K562 (cell line): ENCODE measurements at regions not wholly inside any gene's neighbourhood (a gene's known extent, or its start where the extent isn't known, plus 50 kb on each side); places are given as distances from the start of the nearest gene placed in this dataset.

Experiments
- CEBPZ ChIP-seq: fragments of 150-350 bp; IDR thresholded peaks from 2 replicates; pipeline ENCODE4 v1.6.1; 2014; ENCODE audit warnings: low read depth, mild to moderate bottlenecking, low read length, borderline replicate concordance
- FOSL1 ChIP-seq: fragments of 200-800 bp; sonication (Bioruptor generic); conservative IDR thresholded peaks from 2 replicates; pipeline ENCODE4 v1.6.1; 2016; ENCODE audit warnings: missing genetic modification characterization, missing compliant biosample characterization
- RBM14 ChIP-seq: fragments of 200-400 bp; formaldehyde crosslinking; IDR thresholded peaks from 2 replicates; pipeline ENCODE4 v1.6.1; 2018; ENCODE audit warnings: low read depth, mild to moderate bottlenecking, low read length, moderate library complexity, borderline replicate concordance; ENCODE audit not compliant: insufficient read depth
- ZBTB40 ChIP-seq, 2 experiments: fragments of 450-650 bp in 1 of 2; sonication (generic) in 1 of 2; formaldehyde crosslinking in 1 of 2; IDR thresholded peaks; 2 replicates each; pipeline versions ENCODE4 v1.7.1 to v1.9.0; 2016 to 2022; ENCODE audit warnings: inconsistent platforms in 1 of 2, mild to moderate bottlenecking in 1 of 2, missing genetic modification reagents in 1 of 2
- ZNF445 ChIP-seq: fragments of 250-450 bp; sonication (Bioruptor Pico); IDR thresholded peaks from 2 replicates; pipeline ENCODE4 v1.4.0; 2020; ENCODE audit warnings: low read depth, mild to moderate bottlenecking, moderate library complexity

DNA sequence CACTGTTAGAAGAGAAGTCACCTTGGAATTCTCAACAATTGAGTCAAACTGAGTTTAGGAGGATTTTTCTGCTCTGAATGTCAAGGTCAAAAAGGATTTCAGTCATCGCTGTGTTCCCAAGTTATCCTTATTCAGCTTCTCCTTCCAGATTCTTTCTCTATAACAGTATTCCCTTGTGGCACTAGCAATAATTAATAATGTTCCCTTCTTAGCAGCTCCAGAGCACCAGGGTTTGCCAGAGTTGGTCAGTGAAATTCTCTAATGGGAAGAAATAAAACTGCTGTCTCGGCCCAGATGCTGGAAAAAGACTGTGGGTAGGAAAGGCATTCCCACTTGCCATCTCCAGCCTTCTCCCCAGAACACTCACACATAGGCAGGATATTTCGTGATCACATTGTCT, 836.0 kb upstream of the PIK3C3 start (continued):
- no peak for TF ChIP-seq ZBTB40 (IDR thresholded peaks at IDR 0.05)
- no peak for TF ChIP-seq ZBTB40 (CRISPR knock-in tag; IDR thresholded peaks at IDR 0.05)
- TF ChIP-seq RBM14: no peak
- no peak for TF ChIP-seq FOSL1 (tag)
- no peak for TF ChIP-seq ZNF445 (CRISPR knock-in tag)
- TF ChIP-seq CEBPZ: no peak
